ENCODE measurements at regions not wholly inside any gene's neighbourhood (a gene's known extent, or its start where the extent isn't known, plus 50 kb on each side); places are given as distances from the start of the nearest gene placed in this dataset.
A peak's percentile ranks its signal among the peaks of the same experiment; 100 is the strongest.

- no peak for TF ChIP-seq CTCF (conservative IDR thresholded peaks at IDR 0.05; ENCODE audit: control insufficient read depth, insufficient read depth, low read depth, low read length)
- H3K4me3 ChIP-seq (ENCODE audit: control insufficient read depth, low read depth, low read length): no peak overlapping the region
- DNase-seq (ENCODE audit: low read depth): no peak
Observed at GRCh38 chr3:159685801-159686200, 302.8 kb upstream of the IL12A start.

GRCh38 chr3:159693226-159693625 lies 295.4 kb upstream of the IL12A start:
- H3K4me3 ChIP-seq (ENCODE audit: control insufficient read depth, low read depth, low read length): no peak overlapping the region
- TF ChIP-seq CTCF (conservative IDR thresholded peaks at IDR 0.05; ENCODE audit: control insufficient read depth, insufficient read depth, low read depth, low read length): no peak
- DNase-seq (ENCODE audit: low read depth): no peak

GRCh38 chr3:159711560-159712333 lies 276.9 kb upstream of the IL12A start:
- DNase-seq (ENCODE audit: low read depth): peak; percentile 97
- no peak overlapping the region for H3K4me3 ChIP-seq (ENCODE audit: control insufficient read depth, low read depth, low read length)
- TF ChIP-seq CTCF (conservative IDR thresholded peaks at IDR 0.05; ENCODE audit: control insufficient read depth, insufficient read depth, low read depth, low read length): no peak

- no peak for DNase-seq (ENCODE audit: low read depth)
- no peak for TF ChIP-seq CTCF (conservative IDR thresholded peaks at IDR 0.05; ENCODE audit: control insufficient read depth, insufficient read depth, low read depth, low read length)
- no peak overlapping the region for H3K4me3 ChIP-seq (ENCODE audit: control insufficient read depth, low read depth, low read length)
Observed at GRCh38 chr3:159721324-159721723, 267.3 kb upstream of the IL12A start.

GRCh38 chr3:159723295-159723694 lies 265.3 kb upstream of the IL12A start:
- no peak overlapping the region for H3K4me3 ChIP-seq (ENCODE audit: control insufficient read depth, low read depth, low read length)
- DNase-seq (ENCODE audit: low read depth): no peak
- TF ChIP-seq CTCF (conservative IDR thresholded peaks at IDR 0.05; ENCODE audit: control insufficient read depth, insufficient read depth, low read depth, low read length): no peak

- no peak for TF ChIP-seq CTCF (conservative IDR thresholded peaks at IDR 0.05; ENCODE audit: control insufficient read depth, insufficient read depth, low read depth, low read length)
- DNase-seq (ENCODE audit: low read depth): peak; percentile 30
- H3K4me3 ChIP-seq (ENCODE audit: control insufficient read depth, low read depth, low read length): no peak overlapping the region
Observed at GRCh38 chr3:159724627-159725026, 264.0 kb upstream of the IL12A start.

Measured in fibroblast of mammary gland (primary cell).